GM21390 (cell line): ENCODE measurements at regions not wholly inside any gene's neighbourhood (a gene's known extent, or its start where the extent isn't known, plus 50 kb on each side); places are given as distances from the start of the nearest gene placed in this dataset.
"Not testable (repeated sequence)": the region's sequence is repeated elsewhere in the genome, so short reads cannot be mapped to it uniquely, and the experiment has no call there.

Experiments used
- ATAC-seq: cut with Tn5 transposase; IDR thresholded peaks from one replicate; pipeline ENCODE4 v1.9.1; 2021; ENCODE audit not compliant: unreplicated experiment

DNA sequence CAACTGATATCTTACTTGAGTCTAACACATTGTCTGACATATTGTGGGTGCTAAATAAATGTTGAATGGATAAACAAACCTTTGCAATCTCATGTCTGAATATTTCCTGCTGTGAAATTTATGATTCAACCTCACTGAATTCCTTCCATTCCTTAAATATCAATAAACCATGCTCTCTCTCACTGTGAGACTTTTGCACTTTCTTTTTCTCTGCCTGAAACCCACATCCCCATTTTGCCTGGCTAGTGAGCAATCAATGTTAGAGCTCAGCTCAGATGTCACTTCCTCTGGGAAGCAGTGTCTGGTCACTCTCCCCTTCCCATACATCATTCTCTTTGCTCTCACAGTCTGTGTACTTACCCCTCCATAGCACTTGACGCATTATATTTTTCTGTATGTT lies 383.7 kb upstream of the TRPC7 start:
- no peak for ATAC-seq

GRCh38 chr5:136743052-136743451 lies 377.7 kb upstream of the TRPC7 start:
- no peak for ATAC-seq

GRCh38 chr5:136740228-136740627 lies 374.9 kb upstream of the TRPC7 start:
- ATAC-seq, result no peak

DNA sequence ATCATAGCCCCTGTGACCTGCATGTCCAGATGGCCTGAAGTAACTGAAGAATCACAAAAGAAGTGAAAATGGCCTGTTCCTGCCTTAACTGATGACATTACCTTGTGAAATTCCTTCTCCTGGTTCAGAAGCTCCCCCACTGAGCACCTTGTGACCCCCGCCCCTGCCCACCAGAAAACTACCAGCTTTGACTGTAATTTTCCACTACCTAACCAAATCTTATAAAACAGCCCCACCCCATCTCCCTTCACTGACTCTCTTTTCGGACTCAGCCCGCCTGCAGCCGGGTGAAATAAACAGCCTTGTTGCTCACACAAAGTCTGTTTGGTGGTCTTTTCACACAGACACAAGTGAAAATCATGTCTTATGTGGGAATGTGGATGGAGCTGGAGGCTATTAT lies 373.9 kb upstream of the TRPC7 start:
- ATAC-seq, result not testable (repeated sequence)

DNA sequence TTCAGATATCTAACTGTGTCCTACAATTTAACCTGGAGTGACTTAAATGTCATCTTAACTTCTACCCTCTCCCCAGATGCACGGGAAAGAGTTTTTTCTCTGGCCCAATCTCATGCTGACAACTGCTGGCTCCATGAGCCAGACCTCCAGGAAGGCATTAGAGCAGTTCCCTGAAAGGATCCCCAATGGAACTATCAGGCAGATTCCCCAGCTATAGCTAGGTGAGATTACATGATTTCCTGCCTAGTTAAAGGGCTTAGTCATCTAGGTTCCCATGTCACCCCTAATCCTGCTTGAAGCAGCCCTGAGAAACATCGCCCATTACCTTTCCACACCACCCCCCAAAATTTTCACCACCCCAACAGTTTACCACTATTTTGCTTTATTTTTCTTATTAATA lies 373.5 kb upstream of the TRPC7 start:
- ATAC-seq, result no peak

GRCh38 chr5:136736021-136736420 lies 370.7 kb upstream of the TRPC7 start:
- no peak for ATAC-seq

- ATAC-seq, result not testable (repeated sequence)
Measured at GRCh38 chr5:136735611-136736010, 370.3 kb upstream of the TRPC7 start.

- ATAC-seq, result no peak
Measured at GRCh38 chr5:136734628-136735027, 369.3 kb upstream of the TRPC7 start.

GRCh38 chr5:136732751-136733150 lies 367.4 kb upstream of the TRPC7 start:
- no peak for ATAC-seq

DNA sequence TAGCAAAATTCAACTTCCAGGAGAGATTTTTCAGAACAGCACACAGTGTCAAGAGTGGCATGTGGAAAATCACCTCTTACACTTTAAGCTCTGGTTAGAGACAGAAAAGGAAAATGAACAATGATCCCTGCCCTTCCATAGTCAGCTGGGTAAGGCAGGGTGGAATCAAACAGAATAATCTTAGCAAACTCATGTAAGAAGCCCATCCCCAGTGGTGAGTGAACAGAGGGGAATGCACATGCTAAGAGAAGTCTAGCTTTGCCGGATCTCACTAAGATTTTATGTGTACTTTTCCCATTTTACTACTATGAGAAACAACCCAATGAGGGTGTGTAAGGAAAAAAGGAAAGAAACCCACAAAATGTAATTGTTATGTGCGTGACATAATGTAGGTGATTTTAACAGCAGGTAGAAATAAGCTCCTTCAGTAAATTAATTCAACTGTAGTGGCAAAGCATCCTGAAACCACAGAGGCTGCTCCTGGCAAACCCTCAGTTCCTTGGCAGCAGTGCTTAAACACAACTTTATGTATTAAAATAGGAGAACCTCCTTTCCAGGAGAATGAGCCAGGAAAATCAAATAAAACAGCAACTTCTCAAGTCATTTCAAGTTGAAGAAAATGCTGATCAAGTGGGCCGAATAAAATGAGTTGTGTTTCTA lies 366.0 kb upstream of the TRPC7 start:
- ATAC-seq, result no peak

DNA sequence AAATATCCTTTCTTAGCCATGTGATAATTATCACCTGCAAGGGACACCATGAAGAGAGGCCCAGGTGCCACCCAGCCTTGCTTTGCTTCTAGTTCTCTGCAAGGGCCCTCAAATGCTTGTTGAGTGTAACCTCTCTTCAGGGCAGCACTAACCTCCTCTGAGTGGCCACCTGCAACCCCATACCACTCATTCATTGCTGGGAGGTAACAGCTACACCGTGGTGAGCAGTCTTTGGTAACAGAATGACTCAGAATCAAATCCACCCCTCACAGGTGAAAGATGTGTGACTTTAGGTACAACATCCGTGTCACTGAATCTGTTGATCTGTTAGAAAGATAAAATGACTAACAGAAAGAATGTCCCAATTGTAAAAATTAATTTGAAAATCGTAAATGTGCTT lies 365.1 kb upstream of the TRPC7 start:
- no peak for ATAC-seq

DNA sequence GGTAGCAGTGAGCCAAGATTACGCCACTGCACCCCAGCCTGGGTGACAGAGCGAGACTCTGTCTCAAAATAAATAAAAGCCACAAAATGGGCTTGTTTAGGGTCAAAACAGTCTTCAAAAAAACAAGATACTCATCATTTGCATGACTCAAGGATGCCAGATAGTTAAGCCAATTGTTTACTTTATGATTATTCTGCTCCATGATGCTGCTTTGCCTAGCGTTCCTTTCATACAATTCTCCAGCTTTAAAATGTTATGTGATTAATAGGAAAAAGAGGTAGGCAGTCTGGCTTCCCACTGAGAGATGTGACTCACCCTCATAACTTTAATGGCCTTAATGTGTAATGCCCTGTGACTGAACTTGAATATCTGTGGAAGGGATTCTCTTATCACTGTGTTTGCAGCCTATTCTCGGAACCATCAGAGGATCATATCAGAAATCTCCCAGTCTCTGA lies 364.6 kb upstream of the TRPC7 start:
- no peak for ATAC-seq

GRCh38 chr5:136726506-136726905 lies 361.2 kb upstream of the TRPC7 start:
- ATAC-seq, result no peak

DNA sequence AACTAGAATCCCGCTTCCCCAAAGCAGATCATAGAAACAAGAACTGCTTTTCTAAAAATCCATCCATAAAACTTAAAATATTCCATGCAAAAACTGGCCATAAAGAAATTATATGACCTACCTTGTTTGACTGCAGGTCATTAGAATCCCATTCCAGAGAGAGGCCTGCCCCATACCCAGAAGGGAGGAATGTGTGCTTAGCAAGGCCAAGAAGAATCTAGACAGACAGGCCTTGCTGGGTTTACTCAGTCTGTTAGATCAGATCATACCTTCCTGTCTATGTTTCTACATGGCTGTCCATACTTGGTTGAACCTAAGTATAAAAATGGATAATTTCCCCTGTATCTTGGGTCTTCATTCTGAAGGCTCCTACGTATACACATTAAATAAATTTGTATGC lies 358.8 kb upstream of the TRPC7 start:
- no peak for ATAC-seq

DNA sequence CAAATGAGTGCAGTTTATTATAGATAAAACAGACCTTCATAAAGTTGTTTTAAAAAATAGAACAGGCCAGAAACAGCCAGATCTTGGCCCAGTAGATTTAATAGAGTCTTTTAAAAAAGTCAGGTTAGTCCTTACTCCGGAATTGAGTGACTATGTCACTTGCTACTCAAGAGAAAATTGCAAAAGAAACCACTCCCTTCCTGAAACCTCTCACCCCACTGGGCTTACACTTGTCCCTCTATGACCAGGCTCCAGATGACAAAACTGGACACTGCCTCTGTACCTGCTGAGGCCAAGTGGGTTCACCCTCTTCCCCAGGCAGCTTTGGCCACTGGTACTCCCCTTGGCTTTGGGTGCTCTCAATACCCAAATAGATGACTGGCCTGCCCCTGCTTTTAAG lies 357.2 kb upstream of the TRPC7 start:
- ATAC-seq, result no peak

- ATAC-seq, result no peak
Measured at GRCh38 chr5:136722086-136722485, 356.7 kb upstream of the TRPC7 start.

- no peak for ATAC-seq
Measured at GRCh38 chr5:136720674-136721073, 355.3 kb upstream of the TRPC7 start.

DNA sequence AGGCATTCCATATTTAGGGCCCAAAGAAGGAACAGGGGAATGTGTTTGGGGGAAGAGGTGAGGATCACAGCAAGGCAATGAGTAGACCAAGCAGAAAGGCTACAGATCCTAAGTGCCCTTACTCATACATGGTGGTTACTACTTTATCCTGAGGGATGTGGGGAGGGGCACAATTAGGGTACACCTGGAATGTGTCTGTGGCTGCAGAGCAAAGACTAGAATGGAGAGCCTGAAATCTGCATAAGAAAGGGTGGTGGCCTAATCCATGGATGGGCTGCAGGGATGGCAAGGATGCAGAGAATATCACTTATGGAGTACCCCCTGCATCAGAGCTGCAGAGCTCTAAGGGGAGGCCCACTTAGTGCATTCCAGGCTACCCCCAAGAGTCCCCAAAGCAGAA lies 352.6 kb upstream of the TRPC7 start:
- no peak for ATAC-seq

- no peak for ATAC-seq
Measured at GRCh38 chr5:136714286-136714685, 348.9 kb upstream of the TRPC7 start.

- no peak for ATAC-seq
Measured at GRCh38 chr5:136712628-136713027, 347.3 kb upstream of the TRPC7 start.

- ATAC-seq, result no peak
Measured at GRCh38 chr5:136710834-136711233, 345.5 kb upstream of the TRPC7 start.

DNA sequence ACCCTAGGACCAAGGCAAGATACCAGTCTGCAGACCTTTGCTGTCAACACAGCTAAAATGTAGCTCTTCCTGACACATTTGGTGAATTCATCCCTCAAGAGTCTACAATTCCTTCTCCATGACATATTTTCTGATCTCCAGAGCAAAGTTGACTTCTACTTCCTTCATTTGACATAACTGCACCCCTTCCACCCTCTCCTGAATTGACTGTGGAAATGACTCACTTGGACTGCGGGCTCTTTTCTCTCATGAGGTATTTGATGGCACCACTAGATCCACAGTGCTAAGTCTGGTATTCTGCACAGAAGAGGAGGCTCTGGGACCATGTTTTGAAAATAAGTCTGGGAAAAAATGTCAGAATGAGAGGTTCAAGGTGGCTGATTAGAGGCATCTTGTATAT lies 338.4 kb upstream of the TRPC7 start:
- ATAC-seq, result no peak

GRCh38 chr5:136703036-136703435 lies 337.7 kb upstream of the TRPC7 start:
- ATAC-seq, result no peak
